ENCODE measurements at regions not wholly inside any gene's neighbourhood (a gene's known extent, or its start where the extent isn't known, plus 50 kb on each side); places are given as distances from the start of the nearest gene placed in this dataset.

GRCh38 chr13:30359991-30360390 lies 52.6 kb upstream of the KATNAL1 start:
- Histone ChIP-seq H4K20me1 (no peaks in the 10 kb centered on the region), H3K27ac (peak overlapping the region; percentile 12; the same call in 1 of the 2 replicates), H3K36me3 (peaks cover 88% of the 10 kb centered on the region), H3K27me3 (no peaks in the 10 kb centered on the region), H3K4me3 (no peak overlapping the region), H3K4me2 (peak overlapping the region; percentile 13; the same call in 1 of the 2 replicates), H3K4me1 (peaks cover 95% of the 10 kb centered on the region), H3K9me3 (no peaks in the 10 kb centered on the region), H3K9ac (no peak overlapping the region)
- no peak for TF ChIP-seq Cebpa-rat (IDR thresholded peaks at IDR 0.05)

DNA sequence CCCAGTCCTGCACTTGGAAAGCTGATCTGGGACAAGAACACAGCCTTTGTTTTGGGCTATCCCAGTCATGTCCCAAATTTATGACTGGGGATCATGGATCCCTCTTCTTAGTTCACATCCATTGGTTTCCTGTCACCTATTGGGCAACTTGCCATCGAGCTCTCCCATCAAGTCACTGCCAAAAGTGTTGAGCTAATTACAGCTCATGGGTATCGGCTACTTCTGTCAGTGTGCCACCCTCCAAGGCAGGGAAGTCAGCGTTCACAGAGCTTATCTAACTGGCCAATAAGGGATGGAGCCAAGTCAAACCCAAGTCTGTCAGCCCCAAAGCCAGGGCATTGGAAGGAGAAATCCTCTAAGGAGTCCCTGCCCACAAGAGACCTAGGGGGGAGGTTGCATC lies 53.2 kb upstream of the KATNAL1 start:
- Histone ChIP-seq H3K36me3 (peaks cover 92% of the 10 kb centered on the region), H3K27me3 (no peaks in the 10 kb centered on the region), H3K4me3 (no peak overlapping the region), H3K9me3 (no peaks in the 10 kb centered on the region), H3K4me2 (0 out of 2 replicates have a peak overlapping the region, but pooled peaks have one; percentile 13), H4K20me1 (no peaks in the 10 kb centered on the region), H3K4me1 (peaks cover 95% of the 10 kb centered on the region), H3K27ac (no peak overlapping the region), H3K9ac (no peak overlapping the region)
- no peak for TF ChIP-seq Cebpa-rat (IDR thresholded peaks at IDR 0.05)

DNA sequence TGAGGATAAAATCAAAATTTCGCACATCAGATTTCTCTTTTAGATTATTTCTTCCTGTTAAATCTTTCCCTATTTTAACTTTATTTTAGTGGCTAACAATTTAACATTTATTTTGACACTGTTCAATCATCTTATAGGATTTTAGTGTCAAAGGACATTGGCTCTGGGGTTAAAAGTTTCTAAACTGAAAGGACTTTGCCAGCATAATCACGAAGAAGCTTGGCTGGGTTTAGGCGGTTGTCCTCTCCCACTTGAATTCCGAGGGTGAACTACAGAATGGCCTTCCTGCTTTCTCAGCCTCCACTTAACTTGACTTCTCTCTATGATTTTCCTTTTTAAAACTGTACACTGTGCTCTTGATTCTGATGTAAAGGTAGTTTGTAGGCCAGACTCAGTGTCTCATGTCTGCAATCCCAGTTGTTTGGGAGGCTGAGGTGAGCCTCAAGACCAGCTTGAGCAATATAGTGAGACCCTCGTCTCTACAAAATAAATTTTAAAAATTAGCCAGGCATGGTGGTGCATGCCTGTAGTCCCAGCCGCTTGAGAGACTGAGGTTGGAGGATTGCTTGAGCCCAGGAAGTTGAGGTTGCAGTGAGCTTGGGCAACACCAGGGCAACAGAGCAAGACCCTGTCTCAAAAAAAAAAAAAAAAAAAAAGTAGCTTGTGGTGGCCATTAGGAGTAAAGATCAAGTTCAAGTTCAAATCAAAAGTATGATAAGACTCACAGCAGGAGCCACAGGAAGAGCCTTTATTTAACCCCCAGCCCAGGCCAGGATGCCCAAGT lies 54.8 kb upstream of the KATNAL1 start:
- peak overlapping the region; percentile 10 for H3K27ac ChIP-seq
- H3K9ac ChIP-seq, result no peak overlapping the region
- peak overlapping the region; percentile 87 for H3K4me2 ChIP-seq
- TF ChIP-seq Cebpa-rat (IDR thresholded peaks at IDR 0.05), result no peak
- peaks cover 95% of the 10 kb centered on the region for H3K4me1 ChIP-seq
- H3K27me3 ChIP-seq, result no peaks in the 10 kb centered on the region
- H3K36me3 ChIP-seq, result peaks cover 97% of the 10 kb centered on the region
- no peaks in the 10 kb centered on the region for H4K20me1 ChIP-seq
- no peak overlapping the region for H3K4me3 ChIP-seq
- H3K9me3 ChIP-seq, result no peaks in the 10 kb centered on the region

GRCh38 chr13:30362869-30363268 lies 55.5 kb upstream of the KATNAL1 start:
- peak overlapping the region; percentile 10 for H3K27ac ChIP-seq
- H3K4me2 ChIP-seq, result peak overlapping the region; percentile 87
- peaks cover 95% of the 10 kb centered on the region for H3K4me1 ChIP-seq
- no peaks in the 10 kb centered on the region for H4K20me1 ChIP-seq
- no peaks in the 10 kb centered on the region for H3K9me3 ChIP-seq
- no peak for TF ChIP-seq Cebpa-rat (IDR thresholded peaks at IDR 0.05)
- no peak overlapping the region for H3K9ac ChIP-seq
- no peak overlapping the region for H3K4me3 ChIP-seq
- no peaks in the 10 kb centered on the region for H3K27me3 ChIP-seq
- peaks cover 97% of the 10 kb centered on the region for H3K36me3 ChIP-seq

- Histone ChIP-seq H3K27ac (peak overlapping the region; percentile 89), H3K36me3 (peaks cover 97% of the 10 kb centered on the region)
These were observed 56.4 kb upstream of the KATNAL1 start for GRCh38 chr13:30363725-30364124.

GRCh38 chr13:30364133-30364532 lies 56.8 kb upstream of the KATNAL1 start:
- peak overlapping the region; percentile 89 for H3K27ac ChIP-seq
- H3K36me3 ChIP-seq, result peaks cover 97% of the 10 kb centered on the region
- no peak overlapping the region for H3K4me3 ChIP-seq
- peak overlapping the region; percentile 87 for H3K4me2 ChIP-seq
- H3K9ac ChIP-seq, result peak overlapping the region; percentile 20; the same call in 1 of the 2 replicates
- H3K4me1 ChIP-seq, result peaks cover 95% of the 10 kb centered on the region
- H3K9me3 ChIP-seq, result no peaks in the 10 kb centered on the region
- H4K20me1 ChIP-seq, result no peaks in the 10 kb centered on the region
- TF ChIP-seq Cebpa-rat (IDR thresholded peaks at IDR 0.05), result no peak
- H3K27me3 ChIP-seq, result no peaks in the 10 kb centered on the region

More at GRCh38 chr13:30363725-30364124, 56.4 kb upstream of the KATNAL1 start:
- Histone ChIP-seq H3K4me1 (peaks cover 95% of the 10 kb centered on the region), H4K20me1 (no peaks in the 10 kb centered on the region), H3K27me3 (no peaks in the 10 kb centered on the region), H3K9me3 (no peaks in the 10 kb centered on the region), H3K4me3 (no peak overlapping the region), H3K9ac (no peak overlapping the region), H3K4me2 (peak overlapping the region; percentile 87)
- TF ChIP-seq Cebpa-rat (IDR thresholded peaks at IDR 0.05), result no peak

DNA sequence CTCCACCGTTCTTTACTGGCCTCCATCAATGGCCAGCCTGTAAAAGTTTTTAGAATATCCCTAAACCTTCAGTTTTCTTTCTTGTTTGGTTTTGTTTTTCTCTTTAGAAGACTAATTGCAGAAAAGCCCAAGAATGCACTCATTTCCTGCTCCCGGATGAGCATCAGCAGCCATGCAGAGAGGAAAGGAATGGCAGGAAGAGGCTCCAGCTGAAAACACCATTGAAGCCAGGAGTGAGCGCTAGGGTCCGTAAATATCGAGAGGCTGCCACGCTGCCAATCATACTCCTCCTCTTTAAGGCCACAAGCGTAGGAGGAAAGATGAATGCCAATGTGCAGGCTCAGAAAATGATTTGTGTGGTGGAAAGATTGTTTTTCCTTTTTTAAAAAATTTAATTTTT lies 57.4 kb upstream of the UBE2L5 start:
- no peak for TF ChIP-seq Cebpa-rat (IDR thresholded peaks at IDR 0.05)
- H3K4me2 ChIP-seq, result peak overlapping the region; percentile 87
- peaks cover 95% of the 10 kb centered on the region for H3K4me1 ChIP-seq
- H3K9ac ChIP-seq, result peak overlapping the region; percentile 20; the same call in 1 of the 2 replicates
- no peaks in the 10 kb centered on the region for H3K27me3 ChIP-seq
- H3K9me3 ChIP-seq, result no peaks in the 10 kb centered on the region
- H3K4me3 ChIP-seq, result peak overlapping the region; percentile 15; the same call in 1 of the 2 replicates
- peaks cover 97% of the 10 kb centered on the region for H3K36me3 ChIP-seq
- peak overlapping the region; percentile 89 for H3K27ac ChIP-seq
- no peaks in the 10 kb centered on the region for H4K20me1 ChIP-seq

DNA sequence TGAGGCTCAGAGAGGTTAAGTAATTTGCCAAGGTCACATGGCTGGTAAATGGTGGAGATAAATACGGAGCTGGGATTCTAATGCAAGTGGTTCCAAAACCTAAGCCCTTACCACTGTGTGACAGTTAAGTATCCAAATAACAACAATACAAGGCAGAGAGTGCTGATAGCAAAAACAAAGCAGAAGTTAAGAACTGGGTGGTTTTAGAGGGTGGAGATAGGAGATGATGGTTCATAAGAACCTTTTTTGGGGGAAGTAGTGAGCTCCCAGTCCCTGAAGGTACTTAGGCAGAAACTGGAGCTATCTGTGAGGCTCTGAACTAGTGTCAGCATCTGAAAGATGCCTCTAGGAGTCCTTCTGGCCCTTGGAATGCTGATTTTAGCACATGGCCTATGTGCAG lies 56.2 kb upstream of the UBE2L5 start:
- Histone ChIP-seq H3K36me3 (peaks cover 97% of the 10 kb centered on the region), H3K4me2 (peak overlapping the region; percentile 87), H3K9ac (peak overlapping the region; percentile 7; the same call in 1 of the 2 replicates), H3K27ac (peak overlapping the region; percentile 89), H3K4me1 (peaks cover 95% of the 10 kb centered on the region), H3K4me3 (no peak overlapping the region), H4K20me1 (no peaks in the 10 kb centered on the region), H3K27me3 (no peaks in the 10 kb centered on the region), H3K9me3 (no peaks in the 10 kb centered on the region)
- no peak for TF ChIP-seq Cebpa-rat (IDR thresholded peaks at IDR 0.05)

DNA sequence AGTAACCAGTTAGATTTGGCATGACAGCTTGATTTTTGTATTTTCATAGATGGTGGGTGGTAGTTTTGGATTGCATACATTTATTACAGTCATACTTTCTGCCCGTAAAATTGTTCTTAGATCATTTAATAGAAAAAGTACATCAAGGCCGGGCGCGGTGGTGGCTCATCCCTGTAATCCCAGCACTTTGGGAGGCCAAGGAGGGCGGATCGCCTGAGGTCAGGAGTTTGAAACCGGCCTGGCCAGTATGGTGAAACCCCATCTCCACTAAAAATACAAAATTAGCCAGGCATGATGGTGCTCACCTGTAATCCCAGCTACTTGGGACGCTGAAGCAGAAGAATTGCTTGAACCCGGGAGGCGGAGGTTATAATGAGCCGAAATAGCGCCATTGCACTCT lies 55.0 kb upstream of the UBE2L5 start:
- TF ChIP-seq Cebpa-rat (IDR thresholded peaks at IDR 0.05), result no peak
- no peaks in the 10 kb centered on the region for H3K27me3 ChIP-seq
- H4K20me1 ChIP-seq, result no peaks in the 10 kb centered on the region
- H3K9me3 ChIP-seq, result no peaks in the 10 kb centered on the region
- peak overlapping the region; percentile 89 for H3K27ac ChIP-seq
- H3K9ac ChIP-seq, result no peak overlapping the region
- H3K4me3 ChIP-seq, result 0 out of 2 replicates have a peak overlapping the region, but pooled peaks have one; percentile 1
- peaks cover 96% of the 10 kb centered on the region for H3K4me1 ChIP-seq
- H3K4me2 ChIP-seq, result peak overlapping the region; percentile 88; the same call in 1 of the 2 replicates
- peaks cover 87% of the 10 kb centered on the region for H3K36me3 ChIP-seq

DNA sequence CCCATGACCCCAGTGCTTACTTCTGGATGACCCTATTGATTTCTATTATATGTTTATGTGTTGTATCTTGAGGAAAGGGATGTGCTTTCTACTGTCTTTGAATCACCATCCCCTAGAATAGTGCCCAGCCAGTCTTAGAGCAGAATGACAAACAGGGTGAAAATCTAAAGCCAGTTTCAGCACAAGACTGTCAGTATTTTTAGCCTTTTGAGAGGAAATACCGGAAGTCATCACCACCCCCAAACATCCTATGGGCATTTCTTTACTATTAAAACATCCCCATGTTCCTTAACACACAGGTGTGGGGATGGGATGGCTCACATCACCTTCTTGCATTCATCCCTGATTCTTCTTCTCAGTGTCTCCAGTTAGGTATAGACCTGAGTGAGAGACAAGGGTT lies 52.1 kb upstream of the UBE2L5 start:
- no peaks in the 10 kb centered on the region for H4K20me1 ChIP-seq
- peak overlapping the region; percentile 89 for H3K27ac ChIP-seq
- TF ChIP-seq Cebpa-rat (IDR thresholded peaks at IDR 0.05), result no peak
- no peaks in the 10 kb centered on the region for H3K27me3 ChIP-seq
- H3K9me3 ChIP-seq, result no peaks in the 10 kb centered on the region
- peaks cover 96% of the 10 kb centered on the region for H3K4me1 ChIP-seq
- H3K4me3 ChIP-seq, result peak overlapping the region; percentile 48
- H3K4me2 ChIP-seq, result peak overlapping the region; percentile 88
- peak overlapping the region; percentile 59 for H3K9ac ChIP-seq
- peaks cover 61% of the 10 kb centered on the region for H3K36me3 ChIP-seq
